PC-3 (cell line): ENCODE measurements at regions not wholly inside any gene's neighbourhood (a gene's known extent, or its start where the extent isn't known, plus 50 kb on each side); places are given as distances from the start of the nearest gene placed in this dataset.

Experiments used
- ATAC-seq: fragments of 200-7000 bp; cut with Tn5 transposase; 2 replicates; pipeline ENCODE4 v1.9.1; 2020; ENCODE audit warnings: mild to moderate bottlenecking, moderate library complexity
- BruUV-seq: library from RNA; stranded (reverse); fragments of 400-500 nt; replicated peaks from 2 replicates; lab custom pipeline; 2021; lab: Mats Ljungman, UMichigan
- CTCF ChIA-PET: fragments of 300-600 bp; sonication (Branson Sonifier 250); formaldehyde crosslinking; loops from one replicate; lab custom pipeline; 2022; ENCODE audit warnings: antibody characterized with exemption; lab: Charles Lee
- POLR2A ChIA-PET: fragments of 300-600 bp; sonication (Branson Sonifier 250); formaldehyde crosslinking; loops from one replicate; lab custom pipeline; 2022; ENCODE audit warnings: antibody characterized with exemption; ENCODE audit not compliant: unreplicated experiment; lab: Charles Lee
- DNase-seq: peaks from one replicate; pipeline ENCODE4 v3.0.0-alpha.2; 2015
- H2AFZ ChIP-seq: fragments of 300-600 bp; sonication (generic); 2 replicates; pipeline ENCODE4 v1.6.0; 2016; ENCODE audit warnings: antibody characterized with exemption, low read length
- H3F3A ChIP-seq: fragments of 300-600 bp; sonication (generic); one replicate; pipeline ENCODE4 v1.6.0; 2017; ENCODE audit warnings: antibody characterized with exemption, low read length, control low read depth, mild to moderate bottlenecking; ENCODE audit not compliant: unreplicated experiment
- H3K27ac ChIP-seq: fragments of 300-600 bp; sonication (generic); 2 replicates; pipeline ENCODE4 v1.5.1; 2016; ENCODE audit warnings: mild to moderate bottlenecking, low read length
- H3K27me3 ChIP-seq: fragments of 300-600 bp; sonication (generic); 2 replicates; pipeline ENCODE4 v1.6.1; 2016; ENCODE audit warnings: low read length, mixed read lengths
- H3K36me3 ChIP-seq: fragments of 300-600 bp; sonication (generic); 2 replicates; pipeline ENCODE4 v1.6.1; 2016; ENCODE audit warnings: low read depth, mixed run types, low read length, mixed read lengths
- H3K4me1 ChIP-seq: fragments of 300-600 bp; sonication (generic); 2 replicates; pipeline ENCODE4 v1.5.1; 2016; ENCODE audit warnings: low read length; ENCODE audit not compliant: insufficient read depth
- H3K4me2 ChIP-seq: fragments of 300-600 bp; sonication (generic); 2 replicates; pipeline ENCODE4 v1.6.0; 2016; ENCODE audit warnings: low read length
- H3K4me3 ChIP-seq: fragments of 300-600 bp; sonication (generic); 2 replicates; pipeline ENCODE4 v1.5.1; 2016; ENCODE audit warnings: mild to moderate bottlenecking, low read length, mixed read lengths
- H3K79me2 ChIP-seq: fragments of 300-600 bp; sonication (generic); 2 replicates; pipeline ENCODE4 v1.6.1; 2017; ENCODE audit warnings: low read length, mixed read lengths
- H3K9ac ChIP-seq: fragments of 300-600 bp; sonication (generic); 2 replicates; pipeline ENCODE4 v1.6.0; 2016; ENCODE audit warnings: mild to moderate bottlenecking, low read length
- H3K9me2 ChIP-seq: fragments of 300-600 bp; sonication (generic); replicated peaks from 2 replicates; pipeline ENCODE4 v1.6.1; 2016; ENCODE audit warnings: mixed run types, low read length, mixed read lengths
- H3K9me3 ChIP-seq: fragments of 300-600 bp; sonication (generic); 2 replicates; pipeline ENCODE4 v1.6.1; 2016; ENCODE audit warnings: low read length, mixed read lengths
- H4K20me1 ChIP-seq: fragments of 300-600 bp; sonication (generic); 2 replicates; pipeline ENCODE4 v1.6.1; 2016; ENCODE audit warnings: low read length, mixed read lengths
- EZH2 ChIP-seq: fragments of 300-600 bp; sonication (generic); IDR thresholded peaks from one replicate; pipeline ENCODE4 v1.6.1; 2017; ENCODE audit warnings: antibody characterized with exemption, mild to moderate bottlenecking, low read length; ENCODE audit not compliant: unreplicated experiment
- EZH2phosphoT487 ChIP-seq: fragments of 300-600 bp; sonication (generic); IDR thresholded peaks from 2 replicates; pipeline ENCODE4 v1.6.1; 2018; ENCODE audit warnings: mild to moderate bottlenecking, antibody characterized with exemption, low read length, borderline replicate concordance
- intact Hi-C: fragments of 100-400 bp; cut with micrococcal nuclease; formaldehyde crosslinking; loops from 2 replicates; pipeline ENCODE4 v1.9.0; 2023
- TF ChIP-seq, protein P1 (sequence below): fragments of 300-600 bp; sonication (generic); conservative IDR thresholded peaks from 2 replicates; pipeline ENCODE4 v1.5.1; 2017; ENCODE audit warnings: antibody characterized with exemption, low read depth, mild to moderate bottlenecking, low read length

DNA sequence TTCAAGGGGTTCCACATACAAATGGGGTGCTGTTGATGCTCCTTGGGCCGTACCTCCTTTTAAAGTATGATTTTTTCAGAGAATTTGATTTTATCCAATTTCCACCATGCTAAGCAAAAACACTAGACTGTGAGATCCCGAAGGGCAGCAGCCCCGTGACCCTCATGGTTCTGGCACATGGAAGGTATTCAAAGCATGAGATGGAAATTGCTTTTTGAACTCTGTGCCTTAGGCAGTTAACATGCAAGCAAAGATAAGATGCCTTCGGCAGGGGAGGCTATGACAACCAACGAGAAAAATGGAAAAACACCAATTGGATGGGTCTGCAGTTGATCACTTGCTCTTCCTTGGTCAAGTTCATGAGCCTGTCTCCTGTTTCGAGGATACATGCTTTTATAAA lies 120.8 kb upstream of the DIO3 start:
- DNase-seq (no peak), ATAC-seq (no peak)
- Histone ChIP-seq H3K4me2 (no peak overlapping the region), H3K79me2 (no peaks in the 10 kb centered on the region), H3K9me2 (no peaks in the 10 kb centered on the region), H3K27ac (no peak overlapping the region), H3F3A (no peaks in the 10 kb centered on the region), H3K27me3 (no peaks in the 10 kb centered on the region), H3K4me1 (peaks cover 6% of the 10 kb centered on the region; the same call in 1 of the 2 replicates), H3K36me3 (no peaks in the 10 kb centered on the region), H3K4me3 (no peak overlapping the region), H3K9ac (no peak overlapping the region), H3K9me3 (no peaks in the 10 kb centered on the region), H2AFZ (no peak overlapping the region), H4K20me1 (no peaks in the 10 kb centered on the region)
- BruUV-seq: no TSS peak
- POLR2A ChIA-PET: interaction anchor here (0.7 kb wide), 1 partner anchor 157 kb away, joined by 4 read pairs; no protein-coding TSS in a partner anchor
- no peak for TF ChIP-seq EZH2phosphoT487
- no peak for TF ChIP-seq EZH2
- TF ChIP-seq, protein P1, sequence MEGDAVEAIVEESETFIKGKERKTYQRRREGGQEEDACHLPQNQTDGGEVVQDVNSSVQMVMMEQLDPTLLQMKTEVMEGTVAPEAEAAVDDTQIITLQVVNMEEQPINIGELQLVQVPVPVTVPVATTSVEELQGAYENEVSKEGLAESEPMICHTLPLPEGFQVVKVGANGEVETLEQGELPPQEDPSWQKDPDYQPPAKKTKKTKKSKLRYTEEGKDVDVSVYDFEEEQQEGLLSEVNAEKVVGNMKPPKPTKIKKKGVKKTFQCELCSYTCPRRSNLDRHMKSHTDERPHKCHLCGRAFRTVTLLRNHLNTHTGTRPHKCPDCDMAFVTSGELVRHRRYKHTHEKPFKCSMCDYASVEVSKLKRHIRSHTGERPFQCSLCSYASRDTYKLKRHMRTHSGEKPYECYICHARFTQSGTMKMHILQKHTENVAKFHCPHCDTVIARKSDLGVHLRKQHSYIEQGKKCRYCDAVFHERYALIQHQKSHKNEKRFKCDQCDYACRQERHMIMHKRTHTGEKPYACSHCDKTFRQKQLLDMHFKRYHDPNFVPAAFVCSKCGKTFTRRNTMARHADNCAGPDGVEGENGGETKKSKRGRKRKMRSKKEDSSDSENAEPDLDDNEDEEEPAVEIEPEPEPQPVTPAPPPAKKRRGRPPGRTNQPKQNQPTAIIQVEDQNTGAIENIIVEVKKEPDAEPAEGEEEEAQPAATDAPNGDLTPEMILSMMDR: no peak
- CTCF ChIA-PET: no interaction called here
- intact Hi-C loops: no loop called here

DNA sequence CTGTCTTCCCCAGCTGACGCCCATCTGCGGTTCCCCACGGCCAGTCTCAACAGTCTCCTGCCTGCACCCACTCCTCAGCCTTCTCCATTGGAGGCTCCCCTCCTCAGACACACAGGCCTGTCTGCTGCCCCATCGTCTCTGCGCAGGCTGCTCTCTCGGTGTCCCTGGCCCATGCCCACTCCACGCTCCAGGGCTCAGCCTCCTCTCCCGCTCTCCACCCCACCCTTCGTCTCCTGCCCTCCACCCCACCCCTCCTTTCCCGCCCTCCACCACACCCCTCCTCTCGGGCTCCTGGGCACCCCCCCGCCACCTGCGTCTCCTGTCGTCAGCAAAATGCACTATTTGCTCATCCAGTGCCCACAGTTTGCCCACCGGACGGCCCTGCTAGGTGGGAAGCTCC lies 119.6 kb upstream of the DIO3 start:
- BruUV-seq: no TSS peak
- intact Hi-C loops: no loop called here
- ChIA-PET CTCF (no interaction called here), POLR2A (no interaction called here)
- Histone ChIP-seq H2AFZ (no peak overlapping the region), H3F3A (no peaks in the 10 kb centered on the region), H3K27me3 (no peaks in the 10 kb centered on the region), H3K4me1 (peaks cover 6% of the 10 kb centered on the region; the same call in 1 of the 2 replicates), H3K36me3 (no peaks in the 10 kb centered on the region), H3K9me2 (no peaks in the 10 kb centered on the region), H3K4me2 (no peak overlapping the region), H3K9me3 (no peaks in the 10 kb centered on the region), H3K4me3 (no peak overlapping the region), H3K79me2 (no peaks in the 10 kb centered on the region), H3K27ac (no peak overlapping the region), H3K9ac (no peak overlapping the region), H4K20me1 (no peaks in the 10 kb centered on the region)
- DNase-seq (no peak), ATAC-seq (no peak)
- TF ChIP-seq EZH2 (no peak), EZH2phosphoT487 (no peak)
- TF ChIP-seq, protein P1: no peak

DNA sequence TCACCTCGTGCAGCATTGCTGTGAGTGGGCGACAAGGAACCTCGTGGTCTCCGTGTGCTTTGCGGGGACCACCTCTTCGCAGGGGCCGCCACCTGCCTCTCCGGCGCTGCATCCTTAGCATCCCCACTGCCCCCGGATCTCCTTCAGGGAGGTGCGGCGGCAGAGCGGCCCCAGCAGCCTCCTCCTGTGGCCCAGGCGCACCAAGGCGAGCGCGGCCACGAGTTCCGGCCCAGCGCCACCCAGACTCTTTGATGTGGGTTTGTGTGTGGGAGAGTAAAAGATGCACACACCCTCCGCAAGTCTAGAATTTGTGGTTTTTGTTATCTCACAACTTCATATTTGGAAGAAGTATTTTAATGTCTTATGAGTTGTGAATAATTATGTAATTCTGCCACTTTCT lies 118.8 kb upstream of the DIO3 start:
- no peak for DNase-seq
- Histone ChIP-seq H3F3A (no peaks in the 10 kb centered on the region), H3K79me2 (no peaks in the 10 kb centered on the region), H3K9me2 (no peaks in the 10 kb centered on the region), H3K27me3 (no peaks in the 10 kb centered on the region), H3K4me2 (no peak overlapping the region), H3K27ac (no peak overlapping the region), H3K36me3 (no peaks in the 10 kb centered on the region), H3K9me3 (no peaks in the 10 kb centered on the region), H3K4me1 (peaks cover 6% of the 10 kb centered on the region; the same call in 1 of the 2 replicates), H3K4me3 (no peak overlapping the region), H3K9ac (no peak overlapping the region), H4K20me1 (no peaks in the 10 kb centered on the region), H2AFZ (no peak overlapping the region)
- POLR2A ChIA-PET: no interaction called here
- ATAC-seq: no peak
- intact Hi-C loops: no loop called here
- no TSS peak for BruUV-seq
- TF ChIP-seq EZH2: no peak
- CTCF ChIA-PET: no interaction called here
